HG03135 (cell line): ENCODE measurements at regions not wholly inside any gene's neighbourhood (a gene's known extent, or its start where the extent isn't known, plus 50 kb on each side); places are given as distances from the start of the nearest gene placed in this dataset.
"Not testable (repeated sequence)": the region's sequence is repeated elsewhere in the genome, so short reads cannot be mapped to it uniquely, and the experiment has no call there.

Experiments used
- ATAC-seq: cut with Tn5 transposase; IDR thresholded peaks from one replicate; pipeline ENCODE4 v1.9.1; 2021; ENCODE audit warnings: mild to moderate bottlenecking, moderate library complexity; ENCODE audit not compliant: unreplicated experiment

DNA sequence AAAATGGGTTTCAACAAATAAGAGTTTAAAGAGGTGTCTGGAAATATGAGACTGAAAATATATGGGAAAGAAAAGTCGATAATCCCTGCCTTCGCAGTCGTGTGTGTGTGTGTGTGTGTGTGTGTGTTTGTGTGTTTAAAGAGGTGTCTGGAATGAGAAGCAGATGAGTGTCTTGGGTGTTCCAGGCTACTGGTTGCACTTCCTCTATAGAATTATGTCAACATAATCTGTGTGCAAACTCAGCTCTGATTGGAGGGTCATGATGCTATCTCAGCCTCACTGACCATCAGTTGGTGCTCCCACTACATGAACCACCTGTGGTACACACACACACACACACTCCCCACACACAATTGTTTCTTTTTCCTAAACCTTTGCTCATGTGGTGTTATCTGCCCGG lies 347.3 kb downstream of the NPIPA8 start:
- no peak for ATAC-seq

DNA sequence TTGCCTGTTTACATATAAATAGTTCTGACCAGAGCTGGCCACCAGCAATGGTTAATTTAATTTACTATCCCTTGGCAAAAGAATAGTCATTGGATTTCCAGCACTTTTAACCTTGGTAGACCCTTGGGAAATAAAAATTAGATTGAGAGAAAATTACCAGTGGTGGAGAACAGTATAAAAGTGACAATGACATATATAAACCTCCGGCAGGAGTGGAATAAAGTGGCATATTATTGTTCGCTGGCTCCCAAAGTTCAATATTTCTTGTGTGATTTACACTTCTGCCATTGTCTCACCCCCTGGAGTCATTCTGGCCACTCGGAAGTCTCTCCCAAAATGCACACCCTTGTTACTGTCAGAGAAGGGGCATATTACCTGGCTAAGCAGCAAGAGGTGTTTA lies 347.7 kb downstream of the NPIPA8 start:
- no peak for ATAC-seq

DNA sequence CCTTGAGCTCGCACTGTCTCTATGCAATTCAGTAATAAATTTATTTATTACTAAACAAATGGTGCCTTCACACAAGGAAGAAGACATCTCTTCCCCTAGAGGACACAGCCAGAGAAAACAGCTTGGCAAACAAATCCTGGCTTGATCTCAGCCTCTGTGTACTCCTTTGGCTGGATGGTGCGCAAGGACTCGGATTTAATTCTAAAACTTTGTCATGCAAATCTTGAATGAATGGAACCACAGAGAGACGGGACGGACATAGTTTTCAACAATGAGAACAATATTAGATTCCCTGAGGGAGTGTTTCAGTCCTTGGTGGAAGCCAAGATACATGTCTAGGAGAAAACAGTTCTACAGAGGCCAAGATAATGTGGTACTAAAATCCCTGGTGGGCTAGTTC lies 349.5 kb downstream of the NPIPA8 start:
- ATAC-seq: no peak

DNA sequence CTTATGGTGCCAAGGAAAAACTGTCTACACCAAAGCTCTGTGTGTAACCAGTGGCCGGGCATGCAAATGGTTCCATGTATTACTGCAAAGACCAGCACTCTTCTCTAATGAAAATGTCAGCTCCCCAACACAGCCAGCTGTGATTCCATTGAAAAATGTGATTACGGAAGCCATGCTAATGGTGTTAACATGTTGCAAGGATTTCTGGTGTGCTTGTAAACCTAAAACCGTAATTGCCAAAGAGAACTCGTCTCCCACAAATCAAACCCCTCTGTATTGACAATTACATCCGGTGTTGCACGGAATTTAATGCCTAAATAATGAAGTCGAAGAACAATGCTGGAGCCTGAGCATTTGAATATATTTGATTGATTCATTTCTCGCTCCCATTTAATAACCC lies 351.7 kb downstream of the NPIPA8 start:
- ATAC-seq: no peak

DNA sequence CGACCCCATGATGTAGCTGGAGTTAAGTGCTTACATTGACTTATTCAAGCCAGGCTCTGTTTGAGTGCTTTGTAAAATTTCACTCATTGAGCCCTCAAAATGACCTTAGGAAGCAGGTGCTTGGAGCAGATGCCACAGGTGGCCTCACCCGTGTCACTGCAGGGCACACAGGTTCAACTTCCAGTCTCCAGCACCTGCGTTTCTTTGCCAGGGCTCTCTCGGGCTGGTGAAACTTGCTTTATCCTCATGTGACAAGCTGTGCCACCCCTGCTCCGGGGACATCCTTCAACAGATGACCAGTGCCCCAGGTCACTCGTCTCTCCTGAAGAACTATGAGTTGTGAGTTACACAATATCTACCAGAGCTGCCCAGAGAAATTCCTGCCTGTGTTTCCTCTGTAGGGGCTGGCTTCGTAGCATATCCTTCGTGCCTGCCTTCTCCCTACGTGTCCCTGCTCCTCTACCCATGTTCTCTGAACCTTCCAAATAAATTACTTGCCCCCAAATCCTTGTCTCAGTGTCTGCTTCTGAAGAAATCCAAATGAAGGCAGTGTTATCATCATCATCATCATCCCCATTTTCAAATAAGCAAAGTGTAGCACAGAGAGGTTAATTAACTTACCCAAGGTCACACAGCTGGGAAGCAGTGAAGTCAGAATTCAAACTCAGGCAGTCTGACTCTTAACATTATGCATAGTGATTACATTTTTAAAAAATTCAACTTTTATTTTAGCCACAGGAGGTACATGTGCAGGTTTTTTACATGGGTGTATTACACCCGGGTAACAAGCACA lies 352.5 kb downstream of the NPIPA8 start:
- no peak for ATAC-seq

DNA sequence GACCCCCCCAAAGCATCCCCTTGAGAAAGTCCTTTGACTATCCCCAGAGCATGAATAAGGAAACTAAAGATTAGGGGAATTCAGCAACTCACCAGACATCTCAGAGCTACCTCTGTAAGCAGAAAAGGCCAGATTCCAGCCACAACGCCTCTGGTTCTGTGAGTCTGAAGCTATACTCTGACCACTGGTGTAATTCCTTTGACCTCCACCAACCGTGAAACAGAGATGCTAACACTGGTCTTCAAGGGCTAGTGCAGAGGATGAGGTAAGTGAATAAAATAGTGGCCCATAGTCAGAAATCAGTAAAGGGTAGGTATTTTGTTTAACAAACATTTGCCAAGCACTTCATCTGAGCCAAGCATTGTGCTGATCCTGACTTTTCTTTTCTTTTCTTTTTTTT lies 353.4 kb downstream of the NPIPA8 start:
- ATAC-seq: no peak

DNA sequence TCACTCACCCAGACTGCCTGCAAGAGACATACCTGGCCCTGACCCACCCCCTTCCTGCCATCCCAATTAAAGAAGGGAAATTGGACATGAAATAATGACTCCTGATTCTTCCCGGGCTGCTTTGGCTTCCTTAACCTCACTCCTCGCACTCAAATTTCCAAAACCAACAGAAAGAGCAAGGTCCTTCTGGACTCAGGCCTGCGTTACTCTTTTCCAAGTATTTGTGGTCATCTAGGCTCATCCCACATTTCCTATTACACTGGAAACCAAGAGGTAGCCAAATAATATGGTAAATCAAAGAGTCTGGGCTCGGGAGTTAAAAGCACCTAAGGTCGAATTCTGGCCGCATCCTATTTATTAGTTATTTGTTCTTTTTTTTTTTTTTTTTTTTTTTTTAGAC lies 359.3 kb downstream of the NPIPA8 start:
- no peak for ATAC-seq

DNA sequence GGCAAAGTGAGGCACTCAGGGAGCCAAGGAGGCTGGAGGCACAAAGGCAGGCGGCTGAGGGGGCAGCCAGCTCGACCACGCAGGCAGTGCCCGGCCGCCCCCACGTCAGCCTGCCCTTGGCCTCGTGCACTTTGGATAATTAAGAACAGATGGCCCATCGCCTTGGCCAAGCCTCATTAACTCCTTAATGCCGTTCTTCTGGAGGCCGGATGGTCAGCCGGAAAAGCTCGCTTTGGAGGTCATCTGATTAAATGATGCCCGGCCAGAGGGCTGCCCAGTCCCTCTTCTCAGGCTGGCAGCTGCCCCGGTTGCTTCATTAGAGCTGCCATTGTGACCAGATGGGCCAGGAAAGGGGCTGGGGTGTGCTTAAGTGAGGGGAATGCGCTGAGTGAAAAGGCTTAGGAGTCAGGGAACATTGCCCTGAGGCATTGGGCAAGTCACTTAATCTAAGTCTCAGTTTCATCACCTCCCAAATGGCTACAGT lies 364.0 kb downstream of the NPIPA8 start:
- no peak for ATAC-seq

DNA sequence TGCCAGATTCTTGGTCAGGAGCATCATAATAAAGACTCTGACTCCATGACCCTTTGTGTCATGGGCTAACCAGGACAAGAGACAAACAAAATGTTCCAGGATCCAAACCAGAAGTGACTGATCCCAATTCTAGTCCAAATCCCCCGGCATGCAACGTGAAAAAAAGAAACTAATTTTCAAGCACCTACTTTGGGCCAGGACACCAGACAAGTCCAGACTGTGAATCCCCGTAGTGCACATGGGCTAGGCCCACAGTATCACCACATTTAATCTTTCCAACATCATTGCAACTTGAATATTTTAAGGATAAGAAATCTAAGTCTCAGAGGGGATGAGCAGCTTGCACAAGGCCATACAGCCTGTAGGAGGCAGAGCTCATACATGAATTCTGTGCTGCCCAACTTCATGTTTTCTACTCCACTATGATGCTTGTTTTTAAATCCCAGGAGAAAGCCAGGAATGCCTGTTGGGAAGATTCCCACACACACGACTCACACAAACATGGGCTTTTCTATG lies 365.7 kb downstream of the NPIPA8 start:
- no peak for ATAC-seq

DNA sequence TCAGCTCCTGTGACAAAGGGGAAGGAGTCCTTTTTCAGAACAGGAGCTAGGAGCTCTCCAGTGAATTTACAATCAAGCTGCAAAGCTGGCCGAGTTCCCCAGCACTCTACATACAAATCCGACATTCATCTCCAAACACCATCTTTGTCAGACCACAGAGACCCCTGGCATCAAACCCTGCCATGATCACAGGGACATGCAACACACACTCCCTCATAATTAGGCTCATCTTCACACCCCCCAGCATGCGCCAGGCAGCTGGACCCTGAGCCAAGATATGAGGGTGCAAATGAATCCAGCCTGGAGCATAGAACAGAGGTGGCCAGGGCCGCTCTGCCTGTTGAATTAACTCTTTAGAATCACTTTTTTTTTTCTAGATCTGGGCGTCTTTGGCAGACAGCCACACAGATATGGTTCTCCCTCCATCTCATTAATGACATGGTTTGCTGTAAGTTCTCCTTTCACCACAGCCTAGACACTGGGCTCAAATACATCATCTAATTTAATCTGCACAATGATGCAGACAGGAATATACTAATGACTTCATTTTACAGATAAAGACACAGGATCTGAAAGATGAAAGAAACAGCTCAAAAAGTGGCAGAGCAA lies 366.3 kb downstream of the NPIPA8 start:
- no peak for ATAC-seq

DNA sequence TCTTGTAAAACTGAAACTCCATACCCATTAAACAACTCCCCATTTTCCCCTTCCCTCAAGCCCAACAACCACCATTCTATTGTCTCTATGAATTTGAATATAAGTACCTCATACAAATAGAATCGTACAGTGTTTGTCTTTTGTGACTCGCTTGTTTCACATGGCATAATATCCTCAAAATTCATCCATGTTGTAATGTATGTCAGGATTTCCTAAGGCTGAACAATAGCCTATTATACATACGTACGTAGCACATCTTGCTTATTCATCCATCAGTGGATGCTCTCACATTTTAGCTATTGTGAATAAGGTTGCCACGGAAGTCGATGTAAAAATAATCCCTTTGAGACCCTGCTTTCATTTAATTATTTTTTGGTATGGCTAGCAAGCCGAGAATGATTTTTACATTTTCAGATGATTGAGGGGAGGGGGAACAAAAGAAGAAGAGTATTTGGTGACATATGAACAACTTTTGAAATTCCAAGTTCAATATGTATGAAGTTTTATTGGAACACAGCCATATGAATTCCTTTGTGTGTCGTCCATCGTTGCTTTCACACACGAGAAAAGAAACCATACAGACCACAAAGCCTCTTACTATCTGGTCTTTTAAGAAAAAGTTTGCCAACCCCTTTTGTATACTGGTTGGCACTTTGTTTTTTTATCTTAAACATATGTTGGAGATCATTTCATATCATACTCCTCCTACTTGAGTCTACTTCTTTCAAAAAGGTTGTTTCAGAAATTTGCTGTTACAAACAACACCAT lies 371.2 kb downstream of the NPIPA8 start:
- no peak for ATAC-seq

DNA sequence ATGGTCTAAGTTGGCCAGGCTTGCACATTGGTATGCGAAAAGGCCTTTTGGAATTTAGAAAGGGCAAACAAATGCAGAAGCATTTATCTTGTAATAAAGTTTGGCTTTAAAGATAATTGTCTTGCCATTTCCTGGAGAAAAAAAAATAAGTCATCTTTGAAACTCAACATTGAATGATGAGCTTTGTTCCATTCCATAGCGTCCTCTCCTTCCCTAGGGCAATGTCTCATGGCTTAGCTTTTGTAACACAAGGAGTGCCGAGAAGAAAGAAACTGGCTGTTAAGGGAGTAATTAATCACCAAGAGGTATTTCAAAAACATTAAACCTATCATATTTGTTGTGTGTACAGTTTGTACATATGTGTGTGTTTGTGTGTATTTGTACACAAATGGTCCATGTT lies 372.3 kb downstream of the NPIPA8 start:
- no peak for ATAC-seq

DNA sequence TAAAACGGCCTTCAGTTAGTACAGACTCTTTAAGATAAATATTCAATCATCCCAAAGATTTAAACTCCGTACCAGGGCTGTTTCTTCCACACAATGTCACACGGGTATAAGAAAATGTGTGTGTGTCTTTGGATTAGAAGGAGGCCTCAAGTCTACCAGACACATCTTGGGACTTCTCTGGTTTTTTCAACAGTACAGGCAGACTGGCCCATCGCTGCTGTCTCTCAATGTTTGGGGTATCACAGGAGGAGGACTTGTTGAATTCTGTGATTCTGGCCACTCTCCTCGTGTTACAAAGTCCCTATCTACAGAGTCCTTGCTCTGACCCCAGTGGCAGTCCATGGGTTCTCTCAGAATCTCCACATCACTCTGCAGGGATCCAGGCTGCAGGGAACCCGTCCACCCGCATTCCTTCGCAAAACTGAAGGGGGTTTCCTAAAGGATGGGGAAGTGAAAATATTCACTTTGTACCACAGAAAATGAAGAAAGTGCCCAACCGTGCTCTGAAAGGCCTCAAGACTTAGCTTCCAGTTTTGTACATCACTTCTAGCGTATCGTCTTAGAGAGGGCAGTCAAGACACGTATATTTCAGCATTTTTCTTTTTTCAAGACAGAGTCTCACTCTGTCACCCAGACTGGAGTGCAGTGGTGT lies 373.2 kb downstream of the NPIPA8 start:
- no peak for ATAC-seq

DNA sequence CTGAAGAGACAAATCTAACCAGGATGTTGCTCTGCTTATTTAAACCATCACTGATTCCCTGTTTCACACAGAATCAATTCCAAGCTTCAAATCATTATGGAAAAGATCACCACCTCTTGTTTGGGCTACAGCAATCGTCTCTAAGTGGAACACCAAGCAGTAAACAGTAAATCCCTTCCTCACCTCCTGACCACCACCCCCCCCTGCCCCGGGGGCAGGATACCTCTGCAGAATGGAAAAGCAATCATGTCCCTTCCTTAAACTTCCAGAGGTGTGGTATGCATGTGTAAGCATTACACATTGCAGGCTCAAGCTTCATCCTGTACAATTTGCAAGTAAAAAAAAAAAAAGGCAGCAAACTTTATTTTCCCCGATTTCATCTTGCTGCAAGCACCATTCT lies 373.8 kb downstream of the NPIPA8 start:
- no peak for ATAC-seq

DNA sequence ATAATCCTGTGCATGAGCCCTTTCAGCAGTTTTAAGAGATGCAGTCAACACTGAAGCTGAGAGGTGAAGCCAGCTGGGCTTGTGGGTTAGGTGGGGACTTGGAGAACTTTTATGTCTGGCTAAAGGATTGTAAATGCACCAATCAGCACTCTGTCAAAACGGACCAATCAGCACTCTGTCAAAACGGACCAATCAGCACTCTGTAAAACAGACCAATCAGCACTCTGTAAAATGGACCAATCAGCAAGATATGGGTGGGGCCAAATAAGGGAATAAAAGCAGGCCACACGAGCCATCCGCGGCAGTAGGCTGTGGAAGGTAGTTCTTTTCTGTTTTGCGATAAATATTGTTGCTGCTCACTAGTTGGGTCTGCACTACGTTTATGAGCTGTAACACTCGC lies 374.7 kb downstream of the NPIPA8 start:
- not testable (repeated sequence) for ATAC-seq

DNA sequence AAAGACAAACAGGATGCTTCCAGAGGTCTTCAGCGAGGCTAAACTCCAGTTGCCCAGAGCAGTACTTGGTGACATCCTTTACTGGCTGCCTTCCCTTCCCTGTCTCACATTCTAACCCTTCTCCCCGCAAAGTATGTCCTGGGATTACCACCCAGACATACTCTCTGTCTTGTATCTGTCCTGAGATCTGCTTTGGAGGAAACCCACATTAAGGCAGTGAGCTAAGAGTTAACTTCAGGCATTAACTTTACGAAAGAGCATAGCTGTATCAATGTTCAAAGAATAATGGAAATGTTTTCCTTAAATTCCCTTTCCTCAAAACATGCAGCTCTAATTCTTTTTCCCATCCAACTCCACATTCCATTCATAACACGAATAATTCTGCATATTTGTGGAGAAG lies 385.2 kb downstream of the NPIPA8 start:
- ATAC-seq: no peak

DNA sequence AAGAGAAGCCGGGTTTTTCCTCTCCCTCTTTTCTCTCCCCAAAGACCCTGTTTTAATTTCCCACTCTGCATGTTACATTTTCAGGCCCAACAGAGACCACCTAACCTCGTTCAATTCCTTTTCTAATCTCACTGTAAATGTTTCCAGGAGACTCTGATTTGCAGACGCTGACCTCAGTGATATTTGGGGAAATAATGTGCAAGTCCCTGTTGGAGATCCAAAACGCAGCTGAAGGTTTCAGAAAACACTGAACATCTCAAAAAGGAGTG lies 386.6 kb downstream of the NPIPA8 start:
- ATAC-seq: no peak

DNA sequence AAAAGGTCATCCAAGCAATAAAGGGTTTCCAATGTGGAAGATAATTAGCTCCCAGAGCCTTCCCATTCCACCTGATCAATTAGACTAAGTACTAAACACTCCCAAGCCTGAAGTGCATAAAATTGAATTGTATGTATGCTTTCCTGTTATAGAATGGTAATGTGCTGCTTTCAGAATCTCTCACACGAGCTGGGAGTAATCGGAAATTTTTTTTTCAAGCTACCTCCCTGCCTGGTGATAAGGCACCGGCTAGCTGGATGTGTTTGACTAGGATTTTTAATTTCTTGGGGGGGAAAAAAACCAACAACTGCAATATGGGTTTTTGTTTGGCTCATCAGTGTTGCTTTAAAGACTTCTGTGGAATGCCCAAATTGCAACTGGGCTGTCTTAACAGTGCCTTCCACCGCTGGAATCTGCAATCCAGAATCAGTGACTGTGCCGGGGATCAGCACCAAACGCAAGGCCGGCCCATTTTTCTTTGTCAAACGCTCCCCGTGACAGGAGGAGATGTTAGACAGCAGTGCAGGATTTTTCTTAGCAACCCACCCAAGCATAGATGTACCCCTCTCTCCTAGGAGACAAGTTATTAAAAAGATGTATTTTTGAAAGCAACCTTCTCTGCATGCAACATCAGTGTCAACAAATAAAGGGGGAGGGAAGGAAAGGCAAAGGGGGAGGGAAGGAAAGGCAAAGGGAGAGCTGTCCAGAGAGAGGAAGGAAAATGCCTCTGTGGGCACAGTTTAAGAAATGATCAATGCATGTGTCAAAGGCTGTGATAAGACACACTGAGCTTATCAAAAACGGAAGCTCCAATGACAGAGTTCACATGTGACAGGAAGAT lies 387.2 kb downstream of the NPIPA8 start:
- ATAC-seq: no peak

DNA sequence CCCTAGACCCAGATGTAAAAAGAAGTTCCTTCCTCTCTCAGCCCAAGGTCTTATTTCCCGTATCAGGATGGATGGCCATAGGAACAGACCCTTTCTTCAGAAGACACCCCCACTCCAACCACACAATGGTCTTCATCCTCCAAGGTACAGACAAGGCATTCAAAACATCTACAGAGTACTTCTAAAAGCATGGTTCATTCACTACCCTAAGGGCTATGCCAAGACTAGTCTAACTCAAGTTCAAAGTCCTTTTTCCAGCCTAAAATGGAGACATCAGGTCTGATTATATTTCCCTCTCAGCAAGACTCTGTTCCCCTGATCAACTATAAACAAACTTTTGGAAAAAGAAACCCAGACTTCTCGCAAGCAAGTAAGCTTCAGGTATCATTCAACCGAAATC lies 388.9 kb downstream of the NPIPA8 start:
- no peak for ATAC-seq

DNA sequence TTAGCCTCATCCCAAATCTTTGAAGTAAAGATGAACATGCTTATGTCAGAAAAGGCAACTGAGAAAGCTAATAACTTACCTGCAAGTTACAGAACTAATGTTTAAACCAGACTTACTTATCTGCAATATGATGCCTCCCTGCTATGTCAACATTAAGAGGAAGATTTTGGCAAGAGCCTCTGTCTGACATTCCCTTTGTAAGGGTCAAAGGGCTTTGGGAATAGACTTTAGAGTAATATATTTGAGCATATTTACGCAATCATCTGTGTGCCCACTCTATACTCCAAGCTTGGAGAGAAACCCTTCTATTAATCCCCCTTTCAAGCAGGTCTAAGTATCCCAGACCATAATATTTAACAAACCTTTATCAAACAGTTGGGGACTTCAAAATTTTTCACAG lies 389.4 kb downstream of the NPIPA8 start:
- no peak for ATAC-seq
